ENCODE measurements at regions not wholly inside any gene's neighbourhood (a gene's known extent, or its start where the extent isn't known, plus 50 kb on each side); places are given as distances from the start of the nearest gene placed in this dataset.

DNA sequence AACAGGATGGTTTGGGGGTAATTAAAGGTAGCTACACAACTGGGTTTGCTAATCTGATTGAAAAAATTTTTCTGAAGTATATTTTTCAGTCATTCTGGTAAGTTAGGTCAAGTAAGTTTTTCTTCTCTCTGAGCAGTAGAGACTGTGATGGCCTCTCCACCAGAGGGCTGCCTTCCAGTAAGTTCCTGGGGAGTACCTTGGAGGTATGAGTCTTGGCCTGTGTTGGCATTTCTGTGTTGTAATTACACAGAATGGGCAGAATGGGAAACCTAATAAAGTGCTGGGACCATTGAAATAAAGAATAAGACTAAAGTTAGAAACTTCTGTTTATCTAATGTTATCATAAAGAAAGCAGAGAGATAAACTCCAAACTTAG lies 430.8 kb downstream of the ARHGEF28 start:
- Histone ChIP-seq H3K4me2 (ENCODE audit: insufficient read depth, low read length) (no peak overlapping the region), H3K79me2 (ENCODE audit: insufficient read depth, low read length) (no peaks in the 10 kb centered on the region), H3K9ac (ENCODE audit: low read depth, low read length) (no peak overlapping the region), H3K4me1 (ENCODE audit: insufficient read depth, low read length) (no peaks in the 10 kb centered on the region), H3K36me3 (ENCODE audit: insufficient read depth, low read length) (no peaks in the 10 kb centered on the region), H3K4me3 (ENCODE audit: low read depth in 1 of 2, low read length in 2 of 2) (no peak overlapping the region), H4K20me1 (ENCODE audit: insufficient read depth, low read length) (no peaks in the 10 kb centered on the region), H3K27ac (ENCODE audit: low read length) (no peak overlapping the region), H3K27me3 (ENCODE audit: insufficient read depth, low read length, poor library complexity) (no peaks in the 10 kb centered on the region), H2AFZ (ENCODE audit: low read depth, low read length) (no peak overlapping the region), H3K9me3 (ENCODE audit: insufficient read depth, low read length, severe bottlenecking) (no peaks in the 10 kb centered on the region)
- TF ChIP-seq EZH2 (IDR thresholded peaks at IDR 0.05; ENCODE audit: borderline replicate concordance, low read depth, low read length, severe bottlenecking) = no peak
- TF ChIP-seq, protein P1, sequence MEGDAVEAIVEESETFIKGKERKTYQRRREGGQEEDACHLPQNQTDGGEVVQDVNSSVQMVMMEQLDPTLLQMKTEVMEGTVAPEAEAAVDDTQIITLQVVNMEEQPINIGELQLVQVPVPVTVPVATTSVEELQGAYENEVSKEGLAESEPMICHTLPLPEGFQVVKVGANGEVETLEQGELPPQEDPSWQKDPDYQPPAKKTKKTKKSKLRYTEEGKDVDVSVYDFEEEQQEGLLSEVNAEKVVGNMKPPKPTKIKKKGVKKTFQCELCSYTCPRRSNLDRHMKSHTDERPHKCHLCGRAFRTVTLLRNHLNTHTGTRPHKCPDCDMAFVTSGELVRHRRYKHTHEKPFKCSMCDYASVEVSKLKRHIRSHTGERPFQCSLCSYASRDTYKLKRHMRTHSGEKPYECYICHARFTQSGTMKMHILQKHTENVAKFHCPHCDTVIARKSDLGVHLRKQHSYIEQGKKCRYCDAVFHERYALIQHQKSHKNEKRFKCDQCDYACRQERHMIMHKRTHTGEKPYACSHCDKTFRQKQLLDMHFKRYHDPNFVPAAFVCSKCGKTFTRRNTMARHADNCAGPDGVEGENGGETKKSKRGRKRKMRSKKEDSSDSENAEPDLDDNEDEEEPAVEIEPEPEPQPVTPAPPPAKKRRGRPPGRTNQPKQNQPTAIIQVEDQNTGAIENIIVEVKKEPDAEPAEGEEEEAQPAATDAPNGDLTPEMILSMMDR (IDR thresholded peaks at IDR 0.05; ENCODE audit: borderline replicate concordance, extremely low read depth, low read length, poor library complexity, severe bottlenecking) = no peak
- ATAC-seq (ENCODE audit: insufficient read depth, low read depth) (no peak), DNase-seq (no peak)

DNA sequence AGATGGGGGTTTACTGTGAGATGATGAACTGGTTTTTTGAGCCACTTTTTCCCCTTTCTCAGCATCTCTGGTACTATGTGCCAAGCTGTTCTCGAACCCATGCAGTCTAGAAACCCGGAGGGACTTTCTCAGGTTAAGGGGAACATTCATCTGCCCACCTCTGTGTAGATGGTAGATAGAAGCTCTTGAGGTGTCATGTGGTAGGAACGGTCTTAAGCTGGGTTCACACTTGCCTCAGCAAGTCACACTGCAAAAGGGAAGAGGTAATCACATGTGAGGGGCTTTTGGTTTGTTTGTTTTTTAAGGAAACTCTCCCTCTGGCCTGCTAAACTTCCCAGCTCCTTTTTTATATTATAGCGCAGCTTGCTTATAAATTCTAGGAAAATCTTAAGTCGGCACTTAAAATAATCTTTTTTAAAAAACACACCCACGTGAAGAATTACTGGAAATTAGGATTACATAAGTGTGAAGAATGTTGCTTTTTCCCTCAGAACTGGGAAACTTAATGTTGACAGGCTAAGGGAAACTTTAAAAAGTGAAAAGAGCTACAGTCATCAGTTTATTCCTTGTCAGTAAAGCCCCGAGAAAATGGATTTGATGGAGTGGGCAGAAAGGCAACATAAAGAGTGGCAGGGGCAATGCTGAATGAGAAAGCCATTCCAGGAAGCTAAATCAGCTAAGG lies 430.3 kb downstream of the ARHGEF28 start:
- DNase-seq (no peak), ATAC-seq (ENCODE audit: insufficient read depth, low read depth) (no peak)
- H3K4me3 ChIP-seq (ENCODE audit: low read depth in 1 of 2, low read length in 2 of 2) = no peak overlapping the region
- H3K79me2 ChIP-seq (ENCODE audit: insufficient read depth, low read length) = no peaks in the 10 kb centered on the region
- no peak overlapping the region for H3K4me2 ChIP-seq (ENCODE audit: insufficient read depth, low read length)
- H3K27me3 ChIP-seq (ENCODE audit: insufficient read depth, low read length, poor library complexity) = no peaks in the 10 kb centered on the region
- no peak overlapping the region for H3K27ac ChIP-seq (ENCODE audit: low read length)
- H3K36me3 ChIP-seq (ENCODE audit: insufficient read depth, low read length) = no peaks in the 10 kb centered on the region
- TF ChIP-seq EZH2 (IDR thresholded peaks at IDR 0.05; ENCODE audit: borderline replicate concordance, low read depth, low read length, severe bottlenecking) = no peak
- TF ChIP-seq, protein P1 (IDR thresholded peaks at IDR 0.05; ENCODE audit: borderline replicate concordance, extremely low read depth, low read length, poor library complexity, severe bottlenecking) = no peak
- no peaks in the 10 kb centered on the region for H4K20me1 ChIP-seq (ENCODE audit: insufficient read depth, low read length)
- no peak overlapping the region for H2AFZ ChIP-seq (ENCODE audit: low read depth, low read length)
- no peaks in the 10 kb centered on the region for H3K9me3 ChIP-seq (ENCODE audit: insufficient read depth, low read length, severe bottlenecking)
- no peaks in the 10 kb centered on the region for H3K4me1 ChIP-seq (ENCODE audit: insufficient read depth, low read length)
- no peak overlapping the region for H3K9ac ChIP-seq (ENCODE audit: low read depth, low read length)

DNA sequence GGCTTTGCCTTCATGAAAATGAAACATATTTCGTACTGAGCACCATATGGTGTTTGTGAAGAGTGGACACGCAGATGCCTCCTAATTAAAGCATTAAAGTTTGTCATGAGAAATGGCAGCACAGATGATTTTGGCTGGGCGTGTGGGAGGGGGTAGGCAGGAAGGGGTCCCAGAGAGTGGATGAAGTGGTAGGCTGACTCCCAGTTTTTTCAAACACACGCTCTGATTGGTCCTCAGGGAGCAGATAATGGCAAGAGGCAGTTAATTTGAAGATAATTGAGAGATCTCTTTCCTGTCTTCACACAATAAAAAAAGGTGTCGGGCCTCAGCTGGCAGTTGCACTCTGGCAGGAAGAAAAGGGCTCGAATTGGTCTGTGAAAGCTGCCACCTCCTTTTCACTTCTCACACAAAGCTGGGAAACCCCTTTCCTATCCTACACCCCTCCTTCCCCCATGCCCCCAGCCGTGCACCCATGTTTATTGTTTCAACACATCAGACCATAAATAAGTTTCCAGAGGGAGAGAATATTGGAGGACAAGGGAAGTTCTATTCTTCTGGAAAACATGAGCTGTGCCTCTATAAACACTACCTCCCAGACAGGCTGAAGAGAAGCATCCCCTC lies 429.6 kb downstream of the ARHGEF28 start:
- H3K27me3 ChIP-seq (ENCODE audit: insufficient read depth, low read length, poor library complexity) = no peaks in the 10 kb centered on the region
- H3K4me3 ChIP-seq (ENCODE audit: low read depth in 1 of 2, low read length in 2 of 2) = no peak overlapping the region
- H3K4me1 ChIP-seq (ENCODE audit: insufficient read depth, low read length) = no peaks in the 10 kb centered on the region
- H3K4me2 ChIP-seq (ENCODE audit: insufficient read depth, low read length) = no peak overlapping the region
- DNase-seq (no peak), ATAC-seq (ENCODE audit: insufficient read depth, low read depth) (no peak)
- H3K9ac ChIP-seq (ENCODE audit: low read depth, low read length) = no peak overlapping the region
- no peak overlapping the region for H2AFZ ChIP-seq (ENCODE audit: low read depth, low read length)
- H4K20me1 ChIP-seq (ENCODE audit: insufficient read depth, low read length) = no peaks in the 10 kb centered on the region
- H3K79me2 ChIP-seq (ENCODE audit: insufficient read depth, low read length) = no peaks in the 10 kb centered on the region
- TF ChIP-seq, protein P1 (IDR thresholded peaks at IDR 0.05; ENCODE audit: borderline replicate concordance, extremely low read depth, low read length, poor library complexity, severe bottlenecking) = no peak
- TF ChIP-seq EZH2 (IDR thresholded peaks at IDR 0.05; ENCODE audit: borderline replicate concordance, low read depth, low read length, severe bottlenecking) = no peak
- no peaks in the 10 kb centered on the region for H3K36me3 ChIP-seq (ENCODE audit: insufficient read depth, low read length)
- H3K27ac ChIP-seq (ENCODE audit: low read length) = no peak overlapping the region
- H3K9me3 ChIP-seq (ENCODE audit: insufficient read depth, low read length, severe bottlenecking) = no peaks in the 10 kb centered on the region
